Ovary (tissue), 3 donors: ENCODE measurements at regions not wholly inside any gene's neighbourhood (a gene's known extent, or its start where the extent isn't known, plus 50 kb on each side); places are given as distances from the start of the nearest gene placed in this dataset.

Source experiments
- EP300 ChIP-seq: sonication (generic); formaldehyde crosslinking; IDR thresholded peaks from one replicate; pipeline ENCODE4 v1.6.1; 2017; ENCODE audit warnings: antibody characterized with exemption
- POLR2A ChIP-seq: fragments of 450-650 bp; IDR thresholded peaks from one replicate; pipeline ENCODE4 v1.6.1; 2017; ENCODE audit warnings: antibody characterized with exemption, mild to moderate bottlenecking, moderate library complexity
- TF ChIP-seq, protein P1 (sequence below), 3 donors: fragments of 450-650 bp in 2 of 3; fragments of 200-600 bp in 1 of 3; IDR thresholded peaks; one replicate each; pipeline versions ENCODE4 v1.5.1 to v1.8.0; 2016 to 2022; ENCODE audit warnings: antibody characterized with exemption in 3 of 3, mild to moderate bottlenecking in 1 of 3
- donor health status: DM: no; HTN: no; CAD: no.

DNA sequence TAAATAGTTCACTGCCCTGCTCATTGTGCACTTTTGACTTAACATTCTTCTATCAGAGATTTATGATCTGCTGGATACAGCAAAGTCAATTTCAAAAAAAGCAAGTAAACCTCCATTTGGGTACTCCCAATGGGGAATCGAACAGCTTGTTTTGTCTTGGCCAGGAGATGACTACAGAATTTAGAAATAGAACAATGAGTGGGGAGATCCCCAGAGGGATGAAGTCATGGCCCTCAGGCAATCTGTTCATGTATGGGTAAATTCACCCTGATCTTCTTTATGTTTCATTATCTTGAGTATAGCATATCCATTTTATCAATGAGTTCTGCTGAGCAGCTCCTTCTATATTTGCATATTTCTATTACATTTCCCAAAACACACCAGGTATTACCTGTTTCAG, 1681.9 kb downstream of the HACE1 start:
- no peak for TF ChIP-seq POLR2A
- TF ChIP-seq, protein P1, sequence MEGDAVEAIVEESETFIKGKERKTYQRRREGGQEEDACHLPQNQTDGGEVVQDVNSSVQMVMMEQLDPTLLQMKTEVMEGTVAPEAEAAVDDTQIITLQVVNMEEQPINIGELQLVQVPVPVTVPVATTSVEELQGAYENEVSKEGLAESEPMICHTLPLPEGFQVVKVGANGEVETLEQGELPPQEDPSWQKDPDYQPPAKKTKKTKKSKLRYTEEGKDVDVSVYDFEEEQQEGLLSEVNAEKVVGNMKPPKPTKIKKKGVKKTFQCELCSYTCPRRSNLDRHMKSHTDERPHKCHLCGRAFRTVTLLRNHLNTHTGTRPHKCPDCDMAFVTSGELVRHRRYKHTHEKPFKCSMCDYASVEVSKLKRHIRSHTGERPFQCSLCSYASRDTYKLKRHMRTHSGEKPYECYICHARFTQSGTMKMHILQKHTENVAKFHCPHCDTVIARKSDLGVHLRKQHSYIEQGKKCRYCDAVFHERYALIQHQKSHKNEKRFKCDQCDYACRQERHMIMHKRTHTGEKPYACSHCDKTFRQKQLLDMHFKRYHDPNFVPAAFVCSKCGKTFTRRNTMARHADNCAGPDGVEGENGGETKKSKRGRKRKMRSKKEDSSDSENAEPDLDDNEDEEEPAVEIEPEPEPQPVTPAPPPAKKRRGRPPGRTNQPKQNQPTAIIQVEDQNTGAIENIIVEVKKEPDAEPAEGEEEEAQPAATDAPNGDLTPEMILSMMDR (IDR thresholded peaks at IDR 0.05) = no peak
- TF ChIP-seq EP300 = no peak
